GM23338 (cell line): ENCODE measurements at regions not wholly inside any gene's neighbourhood (a gene's known extent, or its start where the extent isn't known, plus 50 kb on each side); places are given as distances from the start of the nearest gene placed in this dataset.

Experiments
- ATAC-seq: fragments of 200-7000 bp; cut with Tn5 transposase; 3 replicates; pipeline ENCODE4 v1.9.1; 2020
- DNase-seq: peaks from one replicate; pipeline ENCODE4 v3.0.0-alpha.2; 2015; ENCODE audit warnings: low spot score
- H2AFZ ChIP-seq: fragments of 200-600 bp; sonication (generic); 2 replicates; pipeline ENCODE4 v1.8.0; 2016; ENCODE audit warnings: antibody characterized with exemption, mild to moderate bottlenecking, moderate library complexity
- H3F3A ChIP-seq: fragments of 200-600 bp; sonication (generic); replicated peaks from 2 replicates; pipeline ENCODE4 v1.8.0; 2017; ENCODE audit warnings: antibody characterized with exemption, mixed run types, low read depth
- H3K27ac ChIP-seq: fragments of 200-600 bp; sonication (generic); 2 replicates; pipeline ENCODE4 v1.6.1; 2016; ENCODE audit warnings: low read depth
- H3K27me3 ChIP-seq: fragments of 200-600 bp; sonication (generic); 2 replicates; pipeline ENCODE4 v1.8.0; 2016; ENCODE audit warnings: mild to moderate bottlenecking, mixed run types, moderate library complexity; ENCODE audit not compliant: insufficient read depth
- H3K36me3 ChIP-seq: fragments of 200-600 bp; sonication (generic); 2 replicates; pipeline ENCODE4 v1.8.0; 2016; ENCODE audit warnings: mild to moderate bottlenecking; ENCODE audit not compliant: insufficient read depth
- H3K4me1 ChIP-seq: fragments of 200-600 bp; sonication (generic); 2 replicates; pipeline ENCODE4 v1.8.0; 2016; ENCODE audit warnings: mild to moderate bottlenecking, moderate library complexity; ENCODE audit not compliant: insufficient read depth
- H3K4me2 ChIP-seq: fragments of 200-600 bp; sonication (generic); 2 replicates; pipeline ENCODE4 v1.7.1; 2017; ENCODE audit warnings: mixed run types
- H3K4me3 ChIP-seq: fragments of 200-600 bp; sonication (generic); 2 replicates; pipeline ENCODE4 v1.6.1; 2016; ENCODE audit warnings: mixed run types
- H3K79me2 ChIP-seq: fragments of 200-600 bp; sonication (generic); replicated peaks from 2 replicates; pipeline ENCODE4 v1.8.0; 2017; ENCODE audit warnings: mild to moderate bottlenecking; ENCODE audit not compliant: insufficient read depth
- H3K9me2 ChIP-seq: fragments of 200-600 bp; sonication (generic); 2 replicates; pipeline ENCODE4 v1.8.0; 2017; ENCODE audit not compliant: insufficient read depth
- H4K20me1 ChIP-seq: fragments of 200-600 bp; sonication (generic); replicated peaks from 2 replicates; pipeline ENCODE4 v1.8.0; 2017; ENCODE audit warnings: mild to moderate bottlenecking; ENCODE audit not compliant: insufficient read depth
- H3K27ac Mint-ChIP-seq: 2 replicates; pipeline ENCODE4 v1.8.0; 2020; ENCODE audit warnings: inconsistent platforms, mild to moderate bottlenecking, moderate library complexity, mixed read lengths
- H3K27me3 Mint-ChIP-seq: 3 replicates; pipeline ENCODE4 v1.8.0; 2022; ENCODE audit warnings: low read depth, mild to moderate bottlenecking, moderate library complexity, mixed read lengths, inconsistent platforms; ENCODE audit not compliant: insufficient read depth, poor library complexity
- H3K36me3 Mint-ChIP-seq: 3 replicates; pipeline ENCODE4 v1.8.0; 2021; ENCODE audit warnings: low read depth, mild to moderate bottlenecking, inconsistent platforms, moderate library complexity, mixed read lengths
- H3K4me1 Mint-ChIP-seq: 3 replicates; pipeline ENCODE4 v1.8.0; 2020; ENCODE audit warnings: mild to moderate bottlenecking, inconsistent platforms, mixed read lengths
- H3K4me3 Mint-ChIP-seq: 3 replicates; pipeline ENCODE4 v1.8.0; 2021; ENCODE audit warnings: moderate library complexity, mild to moderate bottlenecking, inconsistent platforms, mixed read lengths
- H3K9me3 Mint-ChIP-seq: 3 replicates; pipeline ENCODE4 v1.8.0; 2020; ENCODE audit warnings: moderate library complexity, mild to moderate bottlenecking, inconsistent platforms, mixed read lengths
- CREB1 ChIP-seq: fragments of 250-450 bp; sonication (Bioruptor Pico); IDR thresholded peaks from 2 replicates; pipeline ENCODE4 v1.5.0; 2020; ENCODE audit warnings: low read depth, mild to moderate bottlenecking, moderate library complexity
- JUNB ChIP-seq: IDR thresholded peaks from one replicate; pipeline ENCODE4 v1.6.1; 2016; ENCODE audit warnings: antibody characterized with exemption; ENCODE audit not compliant: unreplicated experiment
- ZNF114 ChIP-seq: fragments of 250-450 bp; sonication (Bioruptor Pico); IDR thresholded peaks from 2 replicates; pipeline ENCODE4 v1.5.0; 2020; ENCODE audit warnings: mild to moderate bottlenecking, moderate library complexity
- ZNF331 ChIP-seq: fragments of 250-450 bp; sonication (Bioruptor Pico); IDR thresholded peaks from 2 replicates; pipeline ENCODE4 v1.5.0; 2020; ENCODE audit warnings: low read depth, mild to moderate bottlenecking, moderate library complexity
- TF ChIP-seq, protein P1 (sequence below), 2 experiments: fragments of 200-600 bp in 1 of 2; sonication (generic) in 1 of 2; conservative IDR thresholded peaks; 2 replicates each; pipeline versions ENCODE4 v1.5.1 to v1.6.1; 2016 to 2017; ENCODE audit warnings: antibody characterized with exemption in 2 of 2, low read depth in 2 of 2, mild to moderate bottlenecking in 2 of 2, moderate library complexity in 1 of 2

DNA sequence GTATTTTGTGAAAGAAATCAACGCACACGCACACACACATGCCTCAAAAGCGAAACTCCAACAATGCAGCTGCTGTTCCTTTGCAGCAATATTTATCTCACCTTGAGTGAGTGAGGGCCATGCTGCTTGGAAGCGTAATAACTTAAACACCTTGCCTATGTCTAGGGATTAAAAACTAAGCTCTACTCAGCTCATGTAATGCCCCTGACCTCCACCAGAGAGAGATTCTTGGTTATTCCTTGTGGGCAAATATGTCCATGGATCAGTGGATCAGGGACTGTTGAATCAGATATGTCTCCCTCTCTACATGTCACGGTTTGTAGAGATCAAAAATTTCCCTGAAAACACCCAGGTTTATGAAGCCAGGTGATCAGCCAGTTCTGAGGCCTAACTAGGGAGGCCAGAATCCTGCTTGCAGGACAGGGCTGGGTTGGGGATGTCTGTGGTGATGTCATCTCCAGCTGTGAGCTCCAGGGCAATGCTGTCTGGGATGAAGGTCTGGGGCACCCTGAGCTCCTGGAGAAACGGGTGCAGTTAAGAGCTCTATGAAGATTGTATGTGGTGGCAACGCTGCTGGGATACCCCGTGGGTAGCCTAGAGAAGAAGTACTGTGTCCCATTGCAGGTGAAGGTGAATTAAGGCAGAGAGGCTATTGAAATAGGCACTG lies 149.4 kb downstream of the KCNJ12 start:
- TF ChIP-seq, protein P1, sequence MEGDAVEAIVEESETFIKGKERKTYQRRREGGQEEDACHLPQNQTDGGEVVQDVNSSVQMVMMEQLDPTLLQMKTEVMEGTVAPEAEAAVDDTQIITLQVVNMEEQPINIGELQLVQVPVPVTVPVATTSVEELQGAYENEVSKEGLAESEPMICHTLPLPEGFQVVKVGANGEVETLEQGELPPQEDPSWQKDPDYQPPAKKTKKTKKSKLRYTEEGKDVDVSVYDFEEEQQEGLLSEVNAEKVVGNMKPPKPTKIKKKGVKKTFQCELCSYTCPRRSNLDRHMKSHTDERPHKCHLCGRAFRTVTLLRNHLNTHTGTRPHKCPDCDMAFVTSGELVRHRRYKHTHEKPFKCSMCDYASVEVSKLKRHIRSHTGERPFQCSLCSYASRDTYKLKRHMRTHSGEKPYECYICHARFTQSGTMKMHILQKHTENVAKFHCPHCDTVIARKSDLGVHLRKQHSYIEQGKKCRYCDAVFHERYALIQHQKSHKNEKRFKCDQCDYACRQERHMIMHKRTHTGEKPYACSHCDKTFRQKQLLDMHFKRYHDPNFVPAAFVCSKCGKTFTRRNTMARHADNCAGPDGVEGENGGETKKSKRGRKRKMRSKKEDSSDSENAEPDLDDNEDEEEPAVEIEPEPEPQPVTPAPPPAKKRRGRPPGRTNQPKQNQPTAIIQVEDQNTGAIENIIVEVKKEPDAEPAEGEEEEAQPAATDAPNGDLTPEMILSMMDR (conservative IDR thresholded peaks at IDR 0.05; ENCODE audit: low read depth in 2 of 2): 0 out of 4 replicates have a peak, but pooled peaks of 1 of the 2 experiments have one; percentile 19
- TF ChIP-seq ZNF331: no peak
- Histone ChIP-seq H3K36me3 (no peaks in the 10 kb centered on the region), H3K27ac (no peak overlapping the region), H3K27me3 (no peaks in the 10 kb centered on the region), H2AFZ (no peak overlapping the region), H4K20me1 (peaks cover 2% of the 10 kb centered on the region; the same call in 1 of the 2 replicates), H3K9me2 (no peaks in the 10 kb centered on the region), H3K4me3 (no peak overlapping the region), H3F3A (no peaks in the 10 kb centered on the region), H3K4me2 (no peak overlapping the region), H3K4me1 (no peaks in the 10 kb centered on the region), H3K79me2 (no peaks in the 10 kb centered on the region)
- ATAC-seq (no peak), DNase-seq (no peak)
- no peak overlapping the region for H3K4me3 Mint-ChIP-seq
- H3K4me1 Mint-ChIP-seq: peaks cover 13% of the 10 kb centered on the region
- no peak overlapping the region for H3K27ac Mint-ChIP-seq
- no peaks in the 10 kb centered on the region for H3K27me3 Mint-ChIP-seq
- no peaks in the 10 kb centered on the region for H3K9me3 Mint-ChIP-seq
- no peaks in the 10 kb centered on the region for H3K36me3 Mint-ChIP-seq

DNA sequence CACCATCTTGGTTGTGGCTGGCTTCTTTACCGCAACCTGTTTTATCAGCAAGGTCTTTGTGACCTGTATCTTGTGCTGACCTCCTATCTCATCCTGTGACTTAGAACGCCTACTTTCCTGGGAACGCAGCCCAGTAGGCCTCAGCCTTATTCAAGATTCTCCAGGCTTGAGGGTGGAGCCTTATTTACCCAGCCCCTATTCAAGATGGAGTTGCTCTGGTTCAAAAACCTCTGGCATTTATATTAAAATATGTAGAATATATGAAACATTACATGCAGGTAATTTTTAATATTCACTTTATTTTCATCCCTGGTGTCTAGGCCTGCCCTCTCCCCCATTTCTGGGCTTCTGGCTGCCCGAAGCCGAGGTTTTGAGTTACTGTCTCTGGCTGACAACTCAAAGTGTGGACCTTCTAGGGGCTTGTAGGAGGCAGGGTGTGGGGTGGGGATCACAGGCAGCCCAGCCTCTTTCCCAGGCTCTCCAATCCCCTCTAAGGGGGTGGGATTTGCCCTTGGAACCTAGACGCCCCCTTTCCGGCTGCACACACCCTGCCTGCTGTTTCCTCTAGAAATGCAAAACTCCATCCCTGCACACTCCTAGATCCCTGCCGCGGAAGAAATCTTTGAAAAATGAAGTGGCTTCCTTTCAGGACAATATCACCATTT lies 152.0 kb downstream of the KCNJ12 start:
- DNase-seq (no peak), ATAC-seq (peak; percentile 50; the same call in 2 of the 3 replicates)
- Histone ChIP-seq H3K27ac (no peak overlapping the region), H2AFZ (no peak overlapping the region), H3K36me3 (no peaks in the 10 kb centered on the region), H3F3A (no peaks in the 10 kb centered on the region), H3K4me3 (no peak overlapping the region), H3K4me1 (no peaks in the 10 kb centered on the region), H3K79me2 (no peaks in the 10 kb centered on the region), H3K9me2 (no peaks in the 10 kb centered on the region), H4K20me1 (peaks cover 2% of the 10 kb centered on the region; the same call in 1 of the 2 replicates), H3K4me2 (no peak overlapping the region), H3K27me3 (no peaks in the 10 kb centered on the region)
- Mint-ChIP-seq H3K9me3 (no peaks in the 10 kb centered on the region), H3K27me3 (no peaks in the 10 kb centered on the region), H3K27ac (no peak overlapping the region), H3K4me1 (peaks cover 13% of the 10 kb centered on the region), H3K36me3 (no peaks in the 10 kb centered on the region), H3K4me3 (no peak overlapping the region)
- no peak for TF ChIP-seq ZNF114 (CRISPR knock-in tag)
- TF ChIP-seq ZNF331: no peak
- no peak for TF ChIP-seq JUNB

DNA sequence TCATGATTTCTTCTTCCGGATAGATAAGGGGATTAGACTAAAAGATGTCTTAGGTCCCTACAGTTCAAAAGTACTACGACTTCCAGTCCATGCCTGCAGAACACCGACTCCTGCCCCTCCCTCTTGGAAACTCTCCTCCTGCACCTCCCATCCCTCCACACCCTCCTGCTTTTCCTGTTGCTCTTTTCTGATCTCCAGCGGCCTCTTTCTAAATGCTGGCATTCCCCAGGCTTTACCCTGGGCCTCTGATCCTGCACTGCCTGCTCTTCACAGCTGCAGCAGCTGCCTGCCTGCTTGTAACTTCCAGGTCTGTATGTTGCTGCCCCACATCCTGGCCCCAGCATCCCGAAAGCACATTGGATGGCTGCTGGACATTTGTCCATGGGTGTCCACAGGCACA lies 154.2 kb downstream of the KCNJ12 start:
- DNase-seq (no peak), ATAC-seq (no peak; the same call in 1 of the 3 replicates)
- Mint-ChIP-seq H3K27ac (no peak overlapping the region; the same call in 1 of the 2 replicates), H3K9me3 (no peaks in the 10 kb centered on the region), H3K36me3 (peaks cover 5% of the 10 kb centered on the region), H3K4me3 (no peak overlapping the region), H3K27me3 (peaks cover 2% of the 10 kb centered on the region), H3K4me1 (peaks cover 13% of the 10 kb centered on the region)
- H2AFZ ChIP-seq: no peak overlapping the region
- peaks cover 2% of the 10 kb centered on the region; the same call in 1 of the 2 replicates for H4K20me1 ChIP-seq
- H3K27me3 ChIP-seq: no peaks in the 10 kb centered on the region
- no peaks in the 10 kb centered on the region for H3K36me3 ChIP-seq
- no peak for TF ChIP-seq ZNF114 (CRISPR knock-in tag)
- TF ChIP-seq JUNB: no peak
- no peak for TF ChIP-seq CREB1 (CRISPR knock-in tag)
- no peak overlapping the region for H3K27ac ChIP-seq
- H3K9me2 ChIP-seq: no peaks in the 10 kb centered on the region
- no peaks in the 10 kb centered on the region for H3K79me2 ChIP-seq
- no peaks in the 10 kb centered on the region for H3K4me1 ChIP-seq
- no peak overlapping the region for H3K4me3 ChIP-seq
- no peak overlapping the region for H3K4me2 ChIP-seq
- no peaks in the 10 kb centered on the region for H3F3A ChIP-seq
